Gastroesophageal sphincter (tissue), 3 donors: ENCODE measurements at regions not wholly inside any gene's neighbourhood (a gene's known extent, or its start where the extent isn't known, plus 50 kb on each side); places are given as distances from the start of the nearest gene placed in this dataset.

ENCODE experiments used
- POLR2A ChIP-seq, 2 donors: fragments of 450-650 bp; IDR thresholded peaks; one replicate each; pipeline ENCODE4 v1.6.1; 2017; ENCODE audit warnings: antibody characterized with exemption in 2 of 2, mild to moderate bottlenecking in 2 of 2, moderate library complexity in 1 of 2
- TF ChIP-seq, protein P1 (sequence below), 4 experiments: fragments of 200-600 bp in 2 of 4; fragments of 450-650 bp in 2 of 4; sonication (generic) in 1 of 4; IDR thresholded peaks; one replicate each; pipeline ENCODE4 v1.5.1; 2017 to 2019; ENCODE audit warnings: antibody characterized with exemption in 4 of 4, mild to moderate bottlenecking in 2 of 4, moderate library complexity in 2 of 4

GRCh38 chr12:131586761-131587160 lies 124.1 kb upstream of the SFSWAP start:
- TF ChIP-seq, protein P1, sequence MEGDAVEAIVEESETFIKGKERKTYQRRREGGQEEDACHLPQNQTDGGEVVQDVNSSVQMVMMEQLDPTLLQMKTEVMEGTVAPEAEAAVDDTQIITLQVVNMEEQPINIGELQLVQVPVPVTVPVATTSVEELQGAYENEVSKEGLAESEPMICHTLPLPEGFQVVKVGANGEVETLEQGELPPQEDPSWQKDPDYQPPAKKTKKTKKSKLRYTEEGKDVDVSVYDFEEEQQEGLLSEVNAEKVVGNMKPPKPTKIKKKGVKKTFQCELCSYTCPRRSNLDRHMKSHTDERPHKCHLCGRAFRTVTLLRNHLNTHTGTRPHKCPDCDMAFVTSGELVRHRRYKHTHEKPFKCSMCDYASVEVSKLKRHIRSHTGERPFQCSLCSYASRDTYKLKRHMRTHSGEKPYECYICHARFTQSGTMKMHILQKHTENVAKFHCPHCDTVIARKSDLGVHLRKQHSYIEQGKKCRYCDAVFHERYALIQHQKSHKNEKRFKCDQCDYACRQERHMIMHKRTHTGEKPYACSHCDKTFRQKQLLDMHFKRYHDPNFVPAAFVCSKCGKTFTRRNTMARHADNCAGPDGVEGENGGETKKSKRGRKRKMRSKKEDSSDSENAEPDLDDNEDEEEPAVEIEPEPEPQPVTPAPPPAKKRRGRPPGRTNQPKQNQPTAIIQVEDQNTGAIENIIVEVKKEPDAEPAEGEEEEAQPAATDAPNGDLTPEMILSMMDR (IDR thresholded peaks at IDR 0.05): no peak
- TF ChIP-seq POLR2A (IDR thresholded peaks at IDR 0.05): no peak
